Endothelial cell of umbilical vein (primary cell): ENCODE measurements at regions not wholly inside any gene's neighbourhood (a gene's known extent, or its start where the extent isn't known, plus 50 kb on each side); places are given as distances from the start of the nearest gene placed in this dataset.
A peak's percentile ranks its signal among the peaks of the same experiment; 100 is the strongest.

Experiments
- BruUV-seq: library from RNA; stranded (reverse); fragments of 400-500 nt; replicated peaks from 2 replicates; lab custom pipeline; 2021; lab: Mats Ljungman, UMichigan
- CTCF ChIA-PET: fragments of 300-600, 350-600 bp; sonication (Branson Sonifier 250); formaldehyde crosslinking; loops from one replicate; lab custom pipeline; 2021; ENCODE audit warnings: antibody characterized with exemption, inconsistent platforms; lab: Charles Lee
- POLR2A ChIA-PET: fragments of 300-600, 350-600 bp; sonication (Branson Sonifier 250); formaldehyde crosslinking; loops from one replicate; lab custom pipeline; 2021; ENCODE audit warnings: antibody characterized with exemption, inconsistent platforms; lab: Charles Lee
- DNase-seq: peaks from one replicate; pipeline ENCODE4 v3.0.0-alpha.2; 2011; ENCODE audit warnings: low read depth, low spot score
- FAIRE-seq: peaks from 2 replicates; lab custom pipeline; 2011; peaks lifted over from hg19 to GRCh38; lab: Jason Lieb, UNC
- H2AFZ ChIP-seq: 2 replicates; pipeline ENCODE4 v1.6.0; 2012; ENCODE audit warnings: low read depth, low read length, control low read depth, inconsistent platforms
- H3K27ac ChIP-seq: 2 replicates; pipeline ENCODE4 v1.5.1; 2011; ENCODE audit warnings: low read depth, mild to moderate bottlenecking, control low read depth, low read length, moderate library complexity; ENCODE audit not compliant: insufficient read depth
- H3K27me3 ChIP-seq, 2 experiments: 2 replicates each; pipeline versions ENCODE4 v1.6.0 to v1.6.1; 2011; ENCODE audit warnings: low read length in 2 of 2, mixed read lengths in 1 of 2; ENCODE audit not compliant: control insufficient read depth in 2 of 2, insufficient read depth in 2 of 2
- H3K36me3 ChIP-seq, 2 experiments: 2 replicates in 1 of 2; 3 replicates in 1 of 2; pipeline ENCODE4 v1.5.1; 2011; ENCODE audit warnings: low read length in 2 of 2, mild to moderate bottlenecking in 1 of 2, moderate library complexity in 1 of 2; ENCODE audit not compliant: control insufficient read depth in 2 of 2, insufficient read depth in 2 of 2; ENCODE audit errors: extremely low read depth in 1 of 2
- H3K4me1 ChIP-seq: 3 replicates; pipeline ENCODE4 v1.5.1; 2011; ENCODE audit warnings: mild to moderate bottlenecking, low read length; ENCODE audit not compliant: control insufficient read depth, insufficient read depth; ENCODE audit errors: extremely low read depth
- H3K4me2 ChIP-seq: 2 replicates; pipeline ENCODE4 v1.6.1; 2011; ENCODE audit warnings: low read length, control low read depth, mixed read lengths; ENCODE audit not compliant: insufficient read depth
- H3K4me3 ChIP-seq, 3 experiments: fragments of 200-600 bp in 1 of 3; sonication (generic), shearing (Covaris generic) in 1 of 3; replicated peaks in 1 of 3; 2 replicates each; pipeline ENCODE4 v1.5.1; 2011 to 2016; ENCODE audit warnings: control low read depth in 3 of 3, low read length in 3 of 3, mild to moderate bottlenecking in 2 of 3, inconsistent platforms in 1 of 3, low read depth in 1 of 3, moderate library complexity in 1 of 3; ENCODE audit not compliant: insufficient read depth in 1 of 3
- H3K79me2 ChIP-seq: 2 replicates; pipeline ENCODE4 v1.6.0; 2012; ENCODE audit warnings: low read length, inconsistent platforms; ENCODE audit not compliant: control insufficient read depth, insufficient read depth
- H3K9ac ChIP-seq: replicated peaks from 2 replicates; pipeline ENCODE3; 2011; ENCODE audit warnings: low read length, control low read depth; ENCODE audit not compliant: insufficient read depth; ENCODE audit errors: extremely low read depth
- H3K9me1 ChIP-seq: replicated peaks from 3 replicates; pipeline ENCODE4 v1.6.0; 2011; ENCODE audit warnings: mild to moderate bottlenecking, low read length; ENCODE audit not compliant: control insufficient read depth, insufficient read depth; ENCODE audit errors: extremely low read depth
- H3K9me3 ChIP-seq: replicated peaks from 2 replicates; pipeline ENCODE4 v1.5.1; 2012; ENCODE audit warnings: low read length, inconsistent platforms; ENCODE audit not compliant: control insufficient read depth, insufficient read depth
- H4K20me1 ChIP-seq: replicated peaks from 2 replicates; pipeline ENCODE3; 2011; ENCODE audit warnings: mild to moderate bottlenecking, low read length; ENCODE audit not compliant: control insufficient read depth, insufficient read depth; ENCODE audit errors: extremely low read depth
- EZH2 ChIP-seq: IDR thresholded peaks from 2 replicates; pipeline ENCODE4 v1.6.1; 2012; ENCODE audit warnings: borderline replicate concordance, low read depth, mild to moderate bottlenecking, moderate library complexity, low read length, inconsistent platforms; ENCODE audit not compliant: severe bottlenecking
- FOS ChIP-seq: IDR thresholded peaks from 2 replicates; pipeline ENCODE4 v1.6.1; 2011; ENCODE audit warnings: mild to moderate bottlenecking, low read length, moderate library complexity, borderline replicate concordance; ENCODE audit not compliant: insufficient read depth
- GATA2 ChIP-seq: IDR thresholded peaks from 2 replicates; pipeline ENCODE4 v1.7.0; 2011; ENCODE audit warnings: low read depth, mild to moderate bottlenecking, moderate library complexity, mixed read lengths, low read length; ENCODE audit not compliant: insufficient read length, insufficient read depth
- JUN ChIP-seq: IDR thresholded peaks from 2 replicates; pipeline ENCODE4 v1.6.1; 2011; ENCODE audit warnings: borderline replicate concordance, low read depth; ENCODE audit not compliant: insufficient read length, insufficient read depth
- MYC ChIP-seq: IDR thresholded peaks from one replicate; pipeline ENCODE4 v1.6.1; 2011; ENCODE audit warnings: mild to moderate bottlenecking, low read depth, low read length
- POLR2A ChIP-seq: IDR thresholded peaks from 2 replicates; pipeline ENCODE4 v1.6.1; 2012; ENCODE audit warnings: low read depth, mild to moderate bottlenecking, control low read depth, low read length
- POLR2AphosphoS5 ChIP-seq: IDR thresholded peaks from 2 replicates; pipeline ENCODE4 v1.6.1; 2012; ENCODE audit warnings: low read depth, mild to moderate bottlenecking, control low read depth, low read length, moderate library complexity; ENCODE audit not compliant: insufficient read depth
- dilution Hi-C: fragments of 300-500 bp; cut with MboI; formaldehyde crosslinking; loops from one replicate; pipeline ENCODE4 v1.15.0; 2019; ENCODE audit warnings: low sequenced_read_pairs; ENCODE audit not compliant: extremely low pct_ligation_motif_present
- intact Hi-C: fragments of 100-400 bp; cut with micrococcal nuclease; formaldehyde crosslinking; loops from one replicate; pipeline ENCODE4 v1.10.0; 2022
- TF ChIP-seq, protein P1 (sequence below), 2 donors: IDR thresholded peaks; 1 replicate in 1 of 2; 2 replicates in 1 of 2; pipeline ENCODE4 v1.5.1; 2011; ENCODE audit warnings: low read length in 2 of 2, mild to moderate bottlenecking in 2 of 2, moderate library complexity in 2 of 2, control low read depth in 1 of 2, inconsistent platforms in 1 of 2, low read depth in 1 of 2; ENCODE audit not compliant: insufficient read depth in 1 of 2; ENCODE audit errors: extremely low read depth in 1 of 2
- TF ChIP-seq, protein P2 (sequence below): IDR thresholded peaks from 2 replicates; pipeline ENCODE4 v1.6.1; 2011; ENCODE audit not compliant: insufficient read depth, insufficient read length

DNA sequence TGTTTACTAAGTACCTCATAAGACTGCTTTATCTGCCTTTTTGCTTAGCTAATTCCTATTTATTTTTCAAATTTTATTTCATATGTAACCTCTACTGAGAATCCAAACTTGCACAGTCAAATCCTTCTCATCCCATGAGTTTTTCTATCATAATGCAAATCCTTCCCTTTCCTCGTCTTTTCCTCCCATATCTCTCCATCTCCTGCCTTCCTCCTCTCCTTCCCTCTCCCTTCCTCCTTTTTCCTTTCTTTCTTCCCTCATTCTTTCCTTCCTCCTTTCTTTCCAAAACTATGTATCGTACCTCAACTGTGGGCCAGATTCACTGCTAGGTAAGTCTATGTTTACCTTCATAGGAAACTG, 201.4 kb upstream of the TMTC4 start:
- FAIRE-seq (no peak), DNase-seq (no peak)
- Histone ChIP-seq H3K9me1 (no peaks in the 10 kb centered on the region), H3K9ac (no peak overlapping the region), H2AFZ (no peak overlapping the region), H3K9me3 (no peaks in the 10 kb centered on the region), H4K20me1 (no peaks in the 10 kb centered on the region), H3K27me3 (no peaks in the 10 kb centered on the region), H3K36me3 (no peaks in the 10 kb centered on the region), H3K4me1 (peaks cover 13% of the 10 kb centered on the region), H3K79me2 (no peaks in the 10 kb centered on the region), H3K4me3 (no peak overlapping the region), H3K4me2 (peak overlapping the region; percentile 74), H3K27ac (peak overlapping the region; percentile 89)
- BruUV-seq = no TSS peak
- TF ChIP-seq POLR2A (no peak), POLR2AphosphoS5 (no peak), JUN (no peak), FOS (no peak), EZH2 (no peak), MYC (no peak), GATA2 (peak; percentile 57)
- TF ChIP-seq, protein P1, sequence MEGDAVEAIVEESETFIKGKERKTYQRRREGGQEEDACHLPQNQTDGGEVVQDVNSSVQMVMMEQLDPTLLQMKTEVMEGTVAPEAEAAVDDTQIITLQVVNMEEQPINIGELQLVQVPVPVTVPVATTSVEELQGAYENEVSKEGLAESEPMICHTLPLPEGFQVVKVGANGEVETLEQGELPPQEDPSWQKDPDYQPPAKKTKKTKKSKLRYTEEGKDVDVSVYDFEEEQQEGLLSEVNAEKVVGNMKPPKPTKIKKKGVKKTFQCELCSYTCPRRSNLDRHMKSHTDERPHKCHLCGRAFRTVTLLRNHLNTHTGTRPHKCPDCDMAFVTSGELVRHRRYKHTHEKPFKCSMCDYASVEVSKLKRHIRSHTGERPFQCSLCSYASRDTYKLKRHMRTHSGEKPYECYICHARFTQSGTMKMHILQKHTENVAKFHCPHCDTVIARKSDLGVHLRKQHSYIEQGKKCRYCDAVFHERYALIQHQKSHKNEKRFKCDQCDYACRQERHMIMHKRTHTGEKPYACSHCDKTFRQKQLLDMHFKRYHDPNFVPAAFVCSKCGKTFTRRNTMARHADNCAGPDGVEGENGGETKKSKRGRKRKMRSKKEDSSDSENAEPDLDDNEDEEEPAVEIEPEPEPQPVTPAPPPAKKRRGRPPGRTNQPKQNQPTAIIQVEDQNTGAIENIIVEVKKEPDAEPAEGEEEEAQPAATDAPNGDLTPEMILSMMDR (IDR thresholded peaks at IDR 0.05; ENCODE audit: extremely low read depth in 1 of 2, insufficient read depth in 1 of 2, low read depth in 1 of 2, low read length in 2 of 2) = no peak
- TF ChIP-seq, protein P2, sequence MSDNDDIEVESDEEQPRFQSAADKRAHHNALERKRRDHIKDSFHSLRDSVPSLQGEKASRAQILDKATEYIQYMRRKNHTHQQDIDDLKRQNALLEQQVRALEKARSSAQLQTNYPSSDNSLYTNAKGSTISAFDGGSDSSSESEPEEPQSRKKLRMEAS = no peak
- dilution Hi-C loops = no loop called here
- CTCF ChIA-PET = no interaction called here
- intact Hi-C loops = loop anchor here (5.0 kb wide), 1 partner anchor 289 kb away; the partner anchor contains the start of gene GGACT
- POLR2A ChIA-PET = no interaction called here
